PC-3 (cell line): ENCODE measurements at regions not wholly inside any gene's neighbourhood (a gene's known extent, or its start where the extent isn't known, plus 50 kb on each side); places are given as distances from the start of the nearest gene placed in this dataset.

Source experiments
- EZH2 ChIP-seq: fragments of 300-600 bp; sonication (generic); IDR thresholded peaks from one replicate; pipeline ENCODE4 v1.6.1; 2017; ENCODE audit warnings: antibody characterized with exemption, mild to moderate bottlenecking, low read length; ENCODE audit not compliant: unreplicated experiment
- TF ChIP-seq, protein P1 (sequence below): fragments of 300-600 bp; sonication (generic); conservative IDR thresholded peaks from 2 replicates; pipeline ENCODE4 v1.5.1; 2017; ENCODE audit warnings: antibody characterized with exemption, low read depth, mild to moderate bottlenecking, low read length

DNA sequence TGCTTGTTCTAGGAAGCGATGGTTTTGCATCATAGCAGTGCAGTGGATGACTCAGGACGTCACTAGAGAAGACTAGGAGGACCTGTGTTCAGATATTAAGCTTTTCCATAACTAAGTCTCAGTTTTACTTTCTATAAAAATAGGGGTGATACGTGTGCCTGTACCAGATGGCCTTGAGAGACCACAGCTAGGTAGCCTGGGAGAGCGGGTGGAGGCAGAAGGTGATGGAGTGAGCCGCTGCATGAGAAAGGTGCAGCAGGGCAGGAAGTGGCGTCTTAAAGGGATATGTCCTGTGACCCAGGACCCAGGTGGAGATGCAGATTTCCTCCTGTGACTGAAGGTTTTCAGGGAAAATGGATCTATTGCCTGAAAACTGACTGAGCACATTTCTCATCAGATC lies 304.9 kb downstream of the CDC14C start:
- TF ChIP-seq EZH2 = no peak
- TF ChIP-seq, protein P1, sequence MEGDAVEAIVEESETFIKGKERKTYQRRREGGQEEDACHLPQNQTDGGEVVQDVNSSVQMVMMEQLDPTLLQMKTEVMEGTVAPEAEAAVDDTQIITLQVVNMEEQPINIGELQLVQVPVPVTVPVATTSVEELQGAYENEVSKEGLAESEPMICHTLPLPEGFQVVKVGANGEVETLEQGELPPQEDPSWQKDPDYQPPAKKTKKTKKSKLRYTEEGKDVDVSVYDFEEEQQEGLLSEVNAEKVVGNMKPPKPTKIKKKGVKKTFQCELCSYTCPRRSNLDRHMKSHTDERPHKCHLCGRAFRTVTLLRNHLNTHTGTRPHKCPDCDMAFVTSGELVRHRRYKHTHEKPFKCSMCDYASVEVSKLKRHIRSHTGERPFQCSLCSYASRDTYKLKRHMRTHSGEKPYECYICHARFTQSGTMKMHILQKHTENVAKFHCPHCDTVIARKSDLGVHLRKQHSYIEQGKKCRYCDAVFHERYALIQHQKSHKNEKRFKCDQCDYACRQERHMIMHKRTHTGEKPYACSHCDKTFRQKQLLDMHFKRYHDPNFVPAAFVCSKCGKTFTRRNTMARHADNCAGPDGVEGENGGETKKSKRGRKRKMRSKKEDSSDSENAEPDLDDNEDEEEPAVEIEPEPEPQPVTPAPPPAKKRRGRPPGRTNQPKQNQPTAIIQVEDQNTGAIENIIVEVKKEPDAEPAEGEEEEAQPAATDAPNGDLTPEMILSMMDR = no peak
